ENCODE measurements at regions not wholly inside any gene's neighbourhood (a gene's known extent, or its start where the extent isn't known, plus 50 kb on each side); places are given as distances from the start of the nearest gene placed in this dataset.

DNA sequence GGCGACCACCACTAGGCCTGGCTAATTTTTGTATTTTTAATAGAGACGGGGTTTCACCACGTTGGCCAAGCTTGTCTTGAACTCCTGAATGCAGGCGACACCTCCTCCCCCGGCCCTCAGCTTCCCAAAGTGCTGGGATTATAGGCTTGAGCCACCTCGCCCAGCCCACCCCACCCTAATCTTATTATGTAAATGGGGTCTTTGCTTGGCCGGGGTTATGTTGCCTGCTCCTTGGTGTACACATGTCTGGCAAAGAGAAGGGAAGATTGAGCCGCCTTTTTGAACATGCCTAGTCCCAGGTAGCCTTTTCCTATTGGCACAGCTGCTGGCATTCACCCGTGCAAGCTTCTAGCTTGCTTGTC is 106.8 kb downstream of the KCTD15 start:
- no peak overlapping the region for H3K4me3 ChIP-seq (ENCODE audit: low read depth, low read length)

DNA sequence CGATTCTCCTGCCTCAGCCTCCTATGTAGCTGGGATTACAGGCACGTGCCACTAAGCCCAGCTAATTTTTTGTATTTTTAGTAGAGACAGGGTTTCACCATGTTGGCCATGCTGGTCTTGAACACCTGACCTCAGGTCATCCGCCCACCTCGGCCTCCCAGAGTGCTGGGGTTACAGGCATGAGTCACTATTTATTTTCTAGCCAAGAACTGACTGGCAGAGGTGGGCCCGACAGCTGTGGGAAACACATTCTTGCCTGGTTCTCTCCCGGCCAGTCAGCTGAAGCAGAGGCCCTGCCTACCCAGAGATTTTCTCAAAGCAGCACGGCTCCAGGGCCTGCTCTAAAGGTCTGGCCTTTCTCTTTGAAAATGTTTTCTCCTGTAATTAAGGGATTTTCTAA is 108.0 kb downstream of the KCTD15 start:
- Histone ChIP-seq H3K36me3 (ENCODE audit: control insufficient read depth, insufficient read depth, low read length) (no peaks in the 10 kb centered on the region), H3K27me3 (ENCODE audit: control insufficient read depth, insufficient read depth, low read length) (peaks cover 11% of the 10 kb centered on the region), H3K4me3 (ENCODE audit: low read depth, low read length) (no peak overlapping the region)
- peak; percentile 45 for DNase-seq (ENCODE audit: low read depth)
- TF ChIP-seq, protein P1, sequence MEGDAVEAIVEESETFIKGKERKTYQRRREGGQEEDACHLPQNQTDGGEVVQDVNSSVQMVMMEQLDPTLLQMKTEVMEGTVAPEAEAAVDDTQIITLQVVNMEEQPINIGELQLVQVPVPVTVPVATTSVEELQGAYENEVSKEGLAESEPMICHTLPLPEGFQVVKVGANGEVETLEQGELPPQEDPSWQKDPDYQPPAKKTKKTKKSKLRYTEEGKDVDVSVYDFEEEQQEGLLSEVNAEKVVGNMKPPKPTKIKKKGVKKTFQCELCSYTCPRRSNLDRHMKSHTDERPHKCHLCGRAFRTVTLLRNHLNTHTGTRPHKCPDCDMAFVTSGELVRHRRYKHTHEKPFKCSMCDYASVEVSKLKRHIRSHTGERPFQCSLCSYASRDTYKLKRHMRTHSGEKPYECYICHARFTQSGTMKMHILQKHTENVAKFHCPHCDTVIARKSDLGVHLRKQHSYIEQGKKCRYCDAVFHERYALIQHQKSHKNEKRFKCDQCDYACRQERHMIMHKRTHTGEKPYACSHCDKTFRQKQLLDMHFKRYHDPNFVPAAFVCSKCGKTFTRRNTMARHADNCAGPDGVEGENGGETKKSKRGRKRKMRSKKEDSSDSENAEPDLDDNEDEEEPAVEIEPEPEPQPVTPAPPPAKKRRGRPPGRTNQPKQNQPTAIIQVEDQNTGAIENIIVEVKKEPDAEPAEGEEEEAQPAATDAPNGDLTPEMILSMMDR (IDR thresholded peaks at IDR 0.05; ENCODE audit: insufficient read depth, low read length, poor library complexity, severe bottlenecking) = no peak

More for the DNA sequence above, 106.8 kb downstream of the KCTD15 start:
- H3K27me3 ChIP-seq (ENCODE audit: control insufficient read depth, insufficient read depth, low read length) = peaks cover 11% of the 10 kb centered on the region
- no peaks in the 10 kb centered on the region for H3K36me3 ChIP-seq (ENCODE audit: control insufficient read depth, insufficient read depth, low read length)
- no peak for DNase-seq (ENCODE audit: low read depth)
- TF ChIP-seq, protein P1 (IDR thresholded peaks at IDR 0.05; ENCODE audit: insufficient read depth, low read length, poor library complexity, severe bottlenecking) = no peak

DNA sequence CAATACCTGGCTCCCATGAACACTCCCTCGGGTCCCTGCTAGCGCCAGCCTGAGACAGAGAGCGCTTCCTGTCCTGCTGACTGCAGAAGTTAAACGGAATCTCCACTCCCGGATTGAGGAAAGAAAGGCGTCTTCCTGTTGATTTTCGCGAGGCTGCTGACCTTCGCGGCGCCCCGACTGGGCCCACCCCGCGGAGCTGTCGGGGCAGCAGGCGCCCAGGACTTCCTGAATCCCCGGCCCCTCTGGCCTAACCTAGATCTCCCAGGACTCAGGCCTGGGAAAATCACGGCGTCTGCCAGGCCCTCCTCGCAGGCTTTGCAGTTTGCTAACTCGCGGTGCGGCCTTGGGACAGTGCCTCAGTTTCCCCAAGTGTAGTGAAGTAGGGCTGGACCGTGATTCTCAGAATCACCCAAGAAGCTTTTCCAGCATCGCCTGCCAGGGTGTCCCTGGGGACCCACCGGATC is 108.8 kb downstream of the KCTD15 start:
- Histone ChIP-seq H3K4me3 (ENCODE audit: low read depth, low read length) (peak overlapping the region; percentile 34), H3K27me3 (ENCODE audit: control insufficient read depth, insufficient read depth, low read length) (peaks cover 11% of the 10 kb centered on the region), H3K36me3 (ENCODE audit: control insufficient read depth, insufficient read depth, low read length) (no peaks in the 10 kb centered on the region)
- TF ChIP-seq, protein P1 (IDR thresholded peaks at IDR 0.05; ENCODE audit: insufficient read depth, low read length, poor library complexity, severe bottlenecking) = no peak
- DNase-seq (ENCODE audit: low read depth) = no peak

DNA sequence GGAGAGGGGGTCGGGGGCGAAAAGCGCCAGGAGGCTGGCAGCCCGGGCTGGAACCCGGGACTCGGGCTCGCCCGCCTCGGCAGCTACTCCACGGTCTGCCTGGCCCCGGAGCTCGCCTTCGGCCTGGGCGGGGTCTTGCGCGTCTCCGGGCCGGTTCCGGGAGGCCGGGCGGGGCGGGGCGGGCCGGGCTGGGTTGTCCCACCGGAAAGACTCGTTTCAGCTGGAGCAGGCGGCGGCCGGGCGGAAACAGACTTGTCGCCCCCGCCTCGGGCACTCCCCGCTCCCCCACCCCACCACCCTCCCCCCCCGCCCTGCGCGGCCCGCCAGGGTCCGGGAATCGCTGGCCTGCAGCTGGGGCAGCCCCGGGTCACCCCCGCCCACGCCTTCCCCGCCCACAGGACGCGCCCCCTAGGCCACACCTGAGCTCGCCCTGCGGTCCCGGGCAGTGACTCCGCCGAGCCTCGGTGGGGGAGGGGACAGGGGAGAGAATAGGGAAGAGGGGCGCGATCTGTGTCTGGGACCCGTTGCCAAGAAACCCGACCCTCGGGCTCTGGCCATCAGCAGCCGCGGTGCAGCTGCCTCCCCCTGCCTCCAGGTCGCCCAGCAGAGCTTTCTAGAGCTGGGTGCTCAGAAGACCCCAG is 109.4 kb downstream of the KCTD15 start:
- TF ChIP-seq, protein P1 (IDR thresholded peaks at IDR 0.05; ENCODE audit: insufficient read depth, low read length, poor library complexity, severe bottlenecking) = no peak
- peaks cover 11% of the 10 kb centered on the region for H3K27me3 ChIP-seq (ENCODE audit: control insufficient read depth, insufficient read depth, low read length)
- H3K36me3 ChIP-seq (ENCODE audit: control insufficient read depth, insufficient read depth, low read length) = no peaks in the 10 kb centered on the region
- no peak for DNase-seq (ENCODE audit: low read depth)
- peak overlapping the region; percentile 34 for H3K4me3 ChIP-seq (ENCODE audit: low read depth, low read length)

DNA sequence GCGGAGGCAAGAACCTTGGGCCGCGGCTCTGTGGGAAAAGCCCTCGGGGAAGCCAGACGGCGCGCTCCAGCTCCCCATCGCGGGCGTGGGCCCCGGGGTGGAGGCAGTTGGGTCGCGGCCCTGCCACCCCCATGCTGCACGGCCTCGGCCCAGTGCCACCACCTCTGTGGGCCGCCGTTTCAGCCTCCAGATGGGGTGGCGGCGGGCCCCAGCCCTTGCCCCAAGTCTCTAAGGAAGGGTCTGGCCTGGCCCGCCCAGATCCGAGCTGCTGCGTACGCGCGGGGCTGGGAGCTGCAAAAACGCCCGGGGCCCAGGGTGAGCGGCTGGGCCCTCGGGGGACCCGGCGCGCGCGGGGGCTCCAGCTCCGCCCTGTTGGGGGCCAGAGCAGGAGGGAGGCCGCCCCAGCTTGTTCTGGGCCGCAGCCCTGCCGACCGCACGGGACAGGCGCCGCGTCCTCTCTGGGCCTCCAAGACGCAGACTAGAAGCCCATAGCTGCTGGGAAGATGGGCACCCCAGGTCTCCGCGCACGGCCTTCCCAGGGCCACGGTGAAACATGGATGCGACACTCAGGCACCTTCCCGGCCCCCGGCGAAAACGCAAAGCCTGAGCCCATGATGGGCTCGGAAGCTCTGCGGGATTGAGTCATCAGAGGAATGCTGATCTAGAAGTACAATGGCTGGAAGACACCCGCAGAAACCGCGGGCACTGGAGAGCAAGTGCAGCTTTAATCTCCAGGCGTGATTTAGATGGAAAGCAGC is 110.1 kb downstream of the KCTD15 start:
- H3K36me3 ChIP-seq (ENCODE audit: control insufficient read depth, insufficient read depth, low read length) = no peaks in the 10 kb centered on the region
- peaks cover 11% of the 10 kb centered on the region for H3K27me3 ChIP-seq (ENCODE audit: control insufficient read depth, insufficient read depth, low read length)
- TF ChIP-seq, protein P1 (IDR thresholded peaks at IDR 0.05; ENCODE audit: insufficient read depth, low read length, poor library complexity, severe bottlenecking) = no peak
- no peak for DNase-seq (ENCODE audit: low read depth)
- no peak overlapping the region for H3K4me3 ChIP-seq (ENCODE audit: low read depth, low read length)
